GM12878 (cell line): ENCODE measurements at regions not wholly inside any gene's neighbourhood (a gene's known extent, or its start where the extent isn't known, plus 50 kb on each side); places are given as distances from the start of the nearest gene placed in this dataset.

Source experiments
- ATAC-seq: fragments of 200-7000 bp; cut with Tn5 transposase; 3 replicates; pipeline ENCODE4 v1.9.1; 2020; ENCODE audit warnings: mild to moderate bottlenecking, moderate library complexity
- BruUV-seq: library from RNA; stranded (reverse); fragments of 400-500 nt; replicated peaks from 2 replicates; lab custom pipeline; 2021; lab: Mats Ljungman, UMichigan
- CTCF ChIA-PET: fragments of 300-600 bp; sonication (Branson Sonifier 250); formaldehyde crosslinking; extraction: SDS; loops from one replicate; lab custom pipeline; 2021; ENCODE audit warnings: inconsistent platforms; lab: Yijun Ruan, JAX
- POLR2A ChIA-PET: fragments of 350-600 bp; formaldehyde crosslinking; extraction: SDS; loops from one replicate; lab custom pipeline; 2021; ENCODE audit warnings: inconsistent platforms; lab: Charles Lee
- RAD21 ChIA-PET: fragments of 300-600 bp; sonication (Branson Sonifier 250); formaldehyde crosslinking; loops from one replicate; lab custom pipeline; 2023; ENCODE audit warnings: antibody characterized with exemption; ENCODE audit not compliant: unreplicated experiment; lab: Charles Lee
- SMC1A ChIA-PET: fragments of 300-600 bp; sonication (Branson Sonifier 250); formaldehyde crosslinking; loops from one replicate; lab custom pipeline; 2023; ENCODE audit not compliant: unreplicated experiment, uncharacterized antibody; lab: Charles Lee
- DNase-seq: peaks from one replicate; pipeline ENCODE4 v3.0.0-alpha.2; 2011; ENCODE audit warnings: low read depth, low spot score
- FAIRE-seq: peaks from 3 replicates; lab custom pipeline; 2011; peaks lifted over from hg19 to GRCh38; lab: Jason Lieb, UNC
- H2AFZ ChIP-seq: 2 replicates; pipeline ENCODE4 v1.6.0; 2011; ENCODE audit warnings: low read depth, low read length, control low read depth; ENCODE audit not compliant: control insufficient read depth
- H3K27ac ChIP-seq: 2 replicates; pipeline ENCODE4 v1.5.1; 2011; ENCODE audit warnings: control low read depth; ENCODE audit not compliant: control insufficient read depth, insufficient read depth
- H3K27me3 ChIP-seq, 2 experiments: replicated peaks in 1 of 2; 2 replicates each; pipeline versions ENCODE4 v1.6.0 to v1.6.1; 2011; ENCODE audit warnings: low read length in 1 of 2; ENCODE audit not compliant: control insufficient read depth in 2 of 2, insufficient read depth in 2 of 2
- H3K36me3 ChIP-seq, 2 experiments: 2 replicates each; pipeline ENCODE4 v1.5.1; 2011; ENCODE audit warnings: low read length in 1 of 2; ENCODE audit not compliant: control insufficient read depth in 2 of 2, insufficient read depth in 2 of 2
- H3K4me1 ChIP-seq: 2 replicates; pipeline ENCODE4 v1.6.1; 2011; ENCODE audit warnings: mild to moderate bottlenecking, low read length, moderate library complexity, mixed read lengths; ENCODE audit not compliant: control insufficient read depth, insufficient read depth
- H3K4me2 ChIP-seq: 2 replicates; pipeline ENCODE4 v1.6.0; 2011; ENCODE audit warnings: control low read depth; ENCODE audit not compliant: control insufficient read depth, insufficient read depth
- H3K4me3 ChIP-seq: fragments of 200-600 bp; sonication (generic); 2 replicates; pipeline ENCODE4 v1.5.1; 2016
- H3K79me2 ChIP-seq: 2 replicates; pipeline ENCODE4 v1.6.0; 2011; ENCODE audit warnings: low read length; ENCODE audit not compliant: control insufficient read depth, insufficient read depth
- H3K9ac ChIP-seq: 2 replicates; pipeline ENCODE4 v1.8.0; 2011; ENCODE audit warnings: low read length, control low read depth, mixed read lengths; ENCODE audit not compliant: control insufficient read depth, insufficient read depth
- H3K9me3 ChIP-seq: replicated peaks from 3 replicates; pipeline ENCODE4 v1.5.1; 2011; ENCODE audit warnings: mild to moderate bottlenecking, low read length; ENCODE audit not compliant: control insufficient read depth, insufficient read depth
- H4K20me1 ChIP-seq: 2 replicates; pipeline ENCODE4 v1.6.0; 2011; ENCODE audit not compliant: control insufficient read depth, insufficient read depth
- BCL11A ChIP-seq: IDR thresholded peaks from 2 replicates; pipeline ENCODE4 v1.6.1; 2011; ENCODE audit warnings: low read depth, low read length
- CHD1 ChIP-seq: IDR thresholded peaks from 2 replicates; pipeline ENCODE4 v1.6.1; 2012; ENCODE audit warnings: low read depth, low read length, improper control_type of control experiment
- HDAC6 ChIP-seq: fragments of 200-600 bp; sonication (generic); IDR thresholded peaks from one replicate; pipeline ENCODE4 v1.8.0; 2017; ENCODE audit warnings: antibody characterized with exemption; ENCODE audit not compliant: unreplicated experiment
- IKZF1 ChIP-seq: fragments of 450-650 bp; conservative IDR thresholded peaks from 2 replicates; pipeline ENCODE4 v1.6.1; 2017; ENCODE audit warnings: antibody characterized with exemption, mild to moderate bottlenecking
- MEF2B ChIP-seq: fragments of 450-650 bp; IDR thresholded peaks from 2 replicates; pipeline ENCODE4 v1.6.1; 2018; ENCODE audit warnings: mild to moderate bottlenecking, moderate library complexity; ENCODE audit not compliant: partially characterized antibody, poor library complexity, severe bottlenecking
- NFYB ChIP-seq: IDR thresholded peaks from 2 replicates; pipeline ENCODE4 v1.6.1; 2011; ENCODE audit warnings: low read depth, mild to moderate bottlenecking, low read length, improper control_type of control experiment, moderate library complexity; ENCODE audit not compliant: insufficient read depth
- NR2C1 ChIP-seq: fragments of 450-650 bp; IDR thresholded peaks from 2 replicates; pipeline ENCODE4 v1.6.1; 2017; ENCODE audit warnings: antibody characterized with exemption, mild to moderate bottlenecking, moderate library complexity
- SIX5 ChIP-seq: IDR thresholded peaks from 2 replicates; pipeline ENCODE4 v1.6.1; 2011; ENCODE audit warnings: mild to moderate bottlenecking, low read depth, low read length, moderate library complexity; ENCODE audit not compliant: severe bottlenecking
- SP1 ChIP-seq: IDR thresholded peaks from one replicate; pipeline ENCODE4 v1.6.1; 2011; ENCODE audit warnings: low read depth, low read length
- SUPT20H ChIP-seq: IDR thresholded peaks from 2 replicates; pipeline ENCODE4 v1.6.1; 2011; ENCODE audit warnings: low read depth, mild to moderate bottlenecking, low read length, moderate library complexity, borderline replicate concordance; ENCODE audit not compliant: control insufficient read depth
- TCF3 ChIP-seq: IDR thresholded peaks from 2 replicates; pipeline ENCODE4 v1.6.1; 2012; ENCODE audit warnings: low read depth, mild to moderate bottlenecking, low read length, borderline replicate concordance; ENCODE audit not compliant: insufficient read depth
- WRNIP1 ChIP-seq: IDR thresholded peaks from 2 replicates; pipeline ENCODE4 v1.6.1; 2011; ENCODE audit warnings: low read depth, low read length, improper control_type of control experiment, borderline replicate concordance
- WGBS: methylation state at CpG from one replicate; pipeline ENCODE4 v1.1.6; 2016; ENCODE audit warnings: low lambda C conversion rate; ENCODE audit not compliant: insufficient replicate concordance, insufficient coverage; ENCODE audit errors: missing lambda C conversion rate; 5-methylcytosine and 5-hydroxymethylcytosine counted together
- in situ Hi-C: fragments of 300-500 bp; cut with MboI; formaldehyde crosslinking; loops from 9 replicates; pipeline ENCODE4 v1.14.3; 2018; ENCODE audit warnings: mixed read lengths
- intact Hi-C: fragments of 100-400 bp; cut with micrococcal nuclease; formaldehyde crosslinking; loops from one replicate; pipeline ENCODE4 v1.14.2; 2022; ENCODE audit not compliant: unreplicated experiment
- TF ChIP-seq, protein P1 (sequence below): fragments of 450-650 bp; conservative IDR thresholded peaks from 2 replicates; pipeline ENCODE4 v1.6.1; 2017; ENCODE audit warnings: mild to moderate bottlenecking, moderate library complexity
- TF ChIP-seq, protein P2 (sequence below): IDR thresholded peaks from 2 replicates; pipeline ENCODE4 v1.6.1; 2011; ENCODE audit warnings: low read depth, mild to moderate bottlenecking, low read length, moderate library complexity, borderline replicate concordance; ENCODE audit errors: extremely low read depth
- TF ChIP-seq, protein P3 (sequence below): fragments of 450-650 bp; IDR thresholded peaks from 2 replicates; pipeline ENCODE4 v1.6.1; 2016; ENCODE audit warnings: mild to moderate bottlenecking
- TF ChIP-seq, protein P4 (sequence below): IDR thresholded peaks from 2 replicates; pipeline ENCODE4 v1.6.1; 2012; ENCODE audit warnings: low read length, inconsistent platforms

DNA sequence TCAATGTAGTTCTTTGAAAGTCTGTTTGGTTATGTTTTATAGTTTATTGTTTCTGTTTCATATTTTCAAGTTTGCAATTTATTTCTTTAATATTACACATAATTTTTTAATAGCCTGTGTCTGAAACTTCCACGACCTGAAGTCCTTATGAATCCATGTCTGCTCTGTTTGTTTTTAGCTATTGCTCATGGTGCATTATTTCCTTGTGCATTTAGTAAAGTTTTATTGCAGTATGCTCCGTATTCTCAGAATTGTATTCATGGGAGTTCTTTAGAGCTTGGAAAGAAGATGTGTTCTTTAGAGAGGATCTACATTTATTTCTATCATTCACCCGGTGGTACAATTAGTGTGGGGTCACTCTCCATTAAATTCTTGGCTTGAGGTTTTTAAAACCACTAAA lies 133.2 kb upstream of the NFIB start:
- Histone ChIP-seq H4K20me1 (no peaks in the 10 kb centered on the region), H3K4me2 (no peak overlapping the region), H3K27me3 (no peaks in the 10 kb centered on the region; a peak in 1 of 4 replicates), H3K9me3 (no peaks in the 10 kb centered on the region), H3K4me3 (no peak overlapping the region), H3K36me3 (no peaks in the 10 kb centered on the region), H2AFZ (no peak overlapping the region), H3K9ac (no peak overlapping the region), H3K4me1 (no peaks in the 10 kb centered on the region), H3K79me2 (no peaks in the 10 kb centered on the region), H3K27ac (no peak overlapping the region)
- in situ Hi-C loops (no loop called here), intact Hi-C loops (no loop called here)
- FAIRE-seq (no peak), ATAC-seq (no peak), DNase-seq (no peak)
- WGBS = 25% methylated on average over 3 of the region's 3 CpGs
- BruUV-seq = no TSS peak
- ChIA-PET CTCF (no interaction called here), SMC1A (no interaction called here), POLR2A (no interaction called here), RAD21 (no interaction called here)
- TF ChIP-seq MEF2B (no peak), IKZF1 (no peak), WRNIP1 (no peak), TCF3 (no peak), HDAC6 (no peak), SP1 (no peak), SIX5 (no peak), BCL11A (no peak), CHD1 (no peak), NR2C1 (no peak), NFYB (no peak), SUPT20H (no peak)
- TF ChIP-seq, protein P1, sequence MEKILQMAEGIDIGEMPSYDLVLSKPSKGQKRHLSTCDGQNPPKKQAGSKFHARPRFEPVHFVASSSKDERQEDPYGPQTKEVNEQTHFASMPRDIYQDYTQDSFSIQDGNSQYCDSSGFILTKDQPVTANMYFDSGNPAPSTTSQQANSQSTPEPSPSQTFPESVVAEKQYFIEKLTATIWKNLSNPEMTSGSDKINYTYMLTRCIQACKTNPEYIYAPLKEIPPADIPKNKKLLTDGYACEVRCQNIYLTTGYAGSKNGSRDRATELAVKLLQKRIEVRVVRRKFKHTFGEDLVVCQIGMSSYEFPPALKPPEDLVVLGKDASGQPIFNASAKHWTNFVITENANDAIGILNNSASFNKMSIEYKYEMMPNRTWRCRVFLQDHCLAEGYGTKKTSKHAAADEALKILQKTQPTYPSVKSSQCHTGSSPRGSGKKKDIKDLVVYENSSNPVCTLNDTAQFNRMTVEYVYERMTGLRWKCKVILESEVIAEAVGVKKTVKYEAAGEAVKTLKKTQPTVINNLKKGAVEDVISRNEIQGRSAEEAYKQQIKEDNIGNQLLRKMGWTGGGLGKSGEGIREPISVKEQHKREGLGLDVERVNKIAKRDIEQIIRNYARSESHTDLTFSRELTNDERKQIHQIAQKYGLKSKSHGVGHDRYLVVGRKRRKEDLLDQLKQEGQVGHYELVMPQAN = no peak
- TF ChIP-seq, protein P2, sequence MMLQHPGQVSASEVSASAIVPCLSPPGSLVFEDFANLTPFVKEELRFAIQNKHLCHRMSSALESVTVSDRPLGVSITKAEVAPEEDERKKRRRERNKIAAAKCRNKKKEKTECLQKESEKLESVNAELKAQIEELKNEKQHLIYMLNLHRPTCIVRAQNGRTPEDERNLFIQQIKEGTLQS = no peak
- TF ChIP-seq, protein P3, sequence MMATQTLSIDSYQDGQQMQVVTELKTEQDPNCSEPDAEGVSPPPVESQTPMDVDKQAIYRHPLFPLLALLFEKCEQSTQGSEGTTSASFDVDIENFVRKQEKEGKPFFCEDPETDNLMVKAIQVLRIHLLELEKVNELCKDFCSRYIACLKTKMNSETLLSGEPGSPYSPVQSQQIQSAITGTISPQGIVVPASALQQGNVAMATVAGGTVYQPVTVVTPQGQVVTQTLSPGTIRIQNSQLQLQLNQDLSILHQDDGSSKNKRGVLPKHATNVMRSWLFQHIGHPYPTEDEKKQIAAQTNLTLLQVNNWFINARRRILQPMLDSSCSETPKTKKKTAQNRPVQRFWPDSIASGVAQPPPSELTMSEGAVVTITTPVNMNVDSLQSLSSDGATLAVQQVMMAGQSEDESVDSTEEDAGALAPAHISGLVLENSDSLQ = no peak
- TF ChIP-seq, protein P4, sequence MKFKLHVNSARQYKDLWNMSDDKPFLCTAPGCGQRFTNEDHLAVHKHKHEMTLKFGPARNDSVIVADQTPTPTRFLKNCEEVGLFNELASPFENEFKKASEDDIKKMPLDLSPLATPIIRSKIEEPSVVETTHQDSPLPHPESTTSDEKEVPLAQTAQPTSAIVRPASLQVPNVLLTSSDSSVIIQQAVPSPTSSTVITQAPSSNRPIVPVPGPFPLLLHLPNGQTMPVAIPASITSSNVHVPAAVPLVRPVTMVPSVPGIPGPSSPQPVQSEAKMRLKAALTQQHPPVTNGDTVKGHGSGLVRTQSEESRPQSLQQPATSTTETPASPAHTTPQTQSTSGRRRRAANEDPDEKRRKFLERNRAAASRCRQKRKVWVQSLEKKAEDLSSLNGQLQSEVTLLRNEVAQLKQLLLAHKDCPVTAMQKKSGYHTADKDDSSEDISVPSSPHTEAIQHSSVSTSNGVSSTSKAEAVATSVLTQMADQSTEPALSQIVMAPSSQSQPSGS = no peak
